Mammary epithelial cell (primary cell): ENCODE measurements at regions not wholly inside any gene's neighbourhood (a gene's known extent, or its start where the extent isn't known, plus 50 kb on each side); places are given as distances from the start of the nearest gene placed in this dataset.

Experiments
- EZH2 ChIP-seq: IDR thresholded peaks from 2 replicates; pipeline ENCODE4 v1.6.1; 2012; ENCODE audit warnings: low read length, inconsistent platforms, borderline replicate concordance
- TF ChIP-seq, protein P1 (sequence below), 2 donors: IDR thresholded peaks in 1 of 2; conservative IDR thresholded peaks in 1 of 2; 2 replicates each; pipeline ENCODE4 v1.5.1; 2011 to 2012; ENCODE audit warnings: inconsistent platforms in 2 of 2, low read length in 2 of 2, mild to moderate bottlenecking in 2 of 2, control low read depth in 1 of 2, low read depth in 1 of 2; ENCODE audit not compliant: insufficient read depth in 1 of 2; ENCODE audit errors: extremely low read depth in 1 of 2

DNA sequence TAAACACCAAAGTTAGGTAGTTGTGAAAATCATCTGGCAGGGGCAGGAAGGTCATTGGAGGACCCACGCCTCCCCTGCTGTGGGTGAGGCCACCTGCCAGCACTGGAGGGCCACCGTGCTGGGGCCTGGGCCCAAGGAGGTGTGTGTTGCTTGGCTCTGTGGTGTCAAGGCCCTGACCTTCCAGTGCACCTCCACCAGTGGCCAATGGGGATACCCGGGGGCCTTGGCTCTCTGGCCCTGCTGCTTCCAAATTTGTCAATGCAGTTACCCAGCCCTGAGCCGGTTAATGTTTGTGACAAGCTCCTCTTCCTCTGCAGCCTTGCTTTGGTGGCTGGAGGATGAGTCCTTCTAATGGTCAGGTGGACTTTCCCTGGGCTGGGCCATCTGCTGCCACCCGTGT, 150.2 kb downstream of the KLF13 start:
- TF ChIP-seq, protein P1, sequence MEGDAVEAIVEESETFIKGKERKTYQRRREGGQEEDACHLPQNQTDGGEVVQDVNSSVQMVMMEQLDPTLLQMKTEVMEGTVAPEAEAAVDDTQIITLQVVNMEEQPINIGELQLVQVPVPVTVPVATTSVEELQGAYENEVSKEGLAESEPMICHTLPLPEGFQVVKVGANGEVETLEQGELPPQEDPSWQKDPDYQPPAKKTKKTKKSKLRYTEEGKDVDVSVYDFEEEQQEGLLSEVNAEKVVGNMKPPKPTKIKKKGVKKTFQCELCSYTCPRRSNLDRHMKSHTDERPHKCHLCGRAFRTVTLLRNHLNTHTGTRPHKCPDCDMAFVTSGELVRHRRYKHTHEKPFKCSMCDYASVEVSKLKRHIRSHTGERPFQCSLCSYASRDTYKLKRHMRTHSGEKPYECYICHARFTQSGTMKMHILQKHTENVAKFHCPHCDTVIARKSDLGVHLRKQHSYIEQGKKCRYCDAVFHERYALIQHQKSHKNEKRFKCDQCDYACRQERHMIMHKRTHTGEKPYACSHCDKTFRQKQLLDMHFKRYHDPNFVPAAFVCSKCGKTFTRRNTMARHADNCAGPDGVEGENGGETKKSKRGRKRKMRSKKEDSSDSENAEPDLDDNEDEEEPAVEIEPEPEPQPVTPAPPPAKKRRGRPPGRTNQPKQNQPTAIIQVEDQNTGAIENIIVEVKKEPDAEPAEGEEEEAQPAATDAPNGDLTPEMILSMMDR (conservative IDR thresholded peaks at IDR 0.05 in 1 of 2, IDR thresholded peaks at IDR 0.05 in 1 of 2; ENCODE audit: extremely low read depth in 1 of 2, insufficient read depth in 1 of 2, low read depth in 1 of 2, low read length in 2 of 2) = no peak
- no peak for TF ChIP-seq EZH2
